ENCODE measurements at regions not wholly inside any gene's neighbourhood (a gene's known extent, or its start where the extent isn't known, plus 50 kb on each side); places are given as distances from the start of the nearest gene placed in this dataset.

DNA sequence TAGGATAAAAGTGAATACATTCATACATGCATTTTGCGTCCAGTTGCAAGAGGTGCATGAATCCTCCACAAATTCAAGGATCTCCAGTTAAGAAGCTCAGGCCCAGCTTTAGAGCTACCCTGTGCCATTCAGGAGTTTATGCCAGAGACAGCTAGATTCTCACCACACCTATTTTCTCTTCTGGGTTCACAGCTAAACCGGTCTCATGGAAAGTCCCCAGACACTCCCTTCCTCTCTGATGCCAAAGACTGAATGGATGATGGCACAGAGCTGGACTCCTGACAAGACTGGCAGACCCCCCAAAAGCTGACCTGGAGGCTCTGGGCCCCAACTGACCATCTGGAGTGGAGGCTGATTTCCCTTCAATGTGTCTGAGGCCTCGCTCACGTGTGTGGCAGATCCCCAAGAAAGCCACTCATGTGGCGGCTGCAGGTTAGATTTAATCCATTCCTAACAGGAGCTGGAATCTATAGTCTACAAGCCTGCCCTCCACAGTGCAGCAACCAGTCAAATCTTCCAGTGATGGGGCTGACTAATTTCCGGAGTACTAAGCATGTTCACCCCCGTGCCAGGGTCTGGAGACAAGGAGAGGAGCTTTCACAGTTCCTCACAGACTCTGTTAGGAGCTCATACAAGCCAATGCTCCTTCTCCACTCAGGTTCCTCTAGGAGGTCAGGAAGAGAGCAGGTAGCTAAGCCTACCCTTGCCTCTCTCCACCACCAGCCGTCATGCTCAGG lies 257.1 kb downstream of the BCL11A start:
- DNase-seq (ENCODE audit: low spot score) (no peak), FAIRE-seq (no peak)

DNA sequence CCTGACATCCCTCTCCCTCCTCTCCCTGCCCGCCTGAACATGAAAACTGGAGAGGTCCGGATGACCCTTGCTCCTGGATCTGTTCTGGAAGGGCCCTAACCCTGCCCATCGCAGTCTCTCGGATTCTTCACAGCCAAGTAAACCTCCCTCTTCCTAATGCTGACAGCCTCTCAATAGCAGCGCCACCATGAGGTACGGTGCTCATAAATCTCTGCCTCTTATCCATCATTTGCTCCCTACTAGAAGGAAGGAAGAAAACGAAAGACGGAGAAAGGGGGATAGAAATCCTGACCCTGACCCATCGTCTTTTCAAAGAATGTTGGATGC lies 257.9 kb downstream of the BCL11A start:
- no peak for FAIRE-seq
- DNase-seq (ENCODE audit: low spot score) = no peak

DNA sequence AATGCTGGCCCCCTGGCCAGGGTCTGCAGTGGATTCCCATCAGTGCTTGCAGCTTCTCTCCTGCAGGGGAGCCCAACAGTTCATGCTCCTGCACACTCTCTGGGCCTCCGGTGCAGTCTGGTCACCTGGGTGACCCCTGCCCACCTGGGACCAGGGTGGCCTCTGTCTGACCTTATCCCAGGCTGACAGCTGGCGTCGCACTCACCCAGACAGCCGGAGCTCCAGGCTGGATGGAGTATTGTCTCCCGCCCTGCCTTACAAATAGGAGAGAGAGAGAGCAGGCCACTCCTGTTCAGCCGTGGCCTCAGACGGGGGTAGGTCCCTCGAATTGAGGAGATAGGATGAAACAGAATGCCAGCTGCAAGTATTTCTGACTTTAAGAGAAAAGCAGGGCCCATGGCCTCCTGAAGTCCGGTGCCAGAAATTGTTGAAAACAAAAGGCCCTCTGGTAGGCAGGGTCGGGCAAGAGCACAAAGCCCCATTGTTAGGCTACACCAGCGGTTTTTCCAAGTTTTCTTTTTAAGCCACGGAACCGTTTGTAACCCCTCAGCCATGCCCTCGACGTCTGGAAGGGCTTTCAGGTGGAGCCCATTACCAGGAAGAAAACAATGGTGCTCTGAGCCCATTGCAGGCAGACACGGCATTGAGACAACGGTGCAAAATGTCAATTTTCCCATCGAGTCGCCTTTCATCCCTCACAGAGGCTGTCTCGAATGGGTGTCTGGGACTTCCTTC lies 258.4 kb downstream of the BCL11A start:
- no peak for DNase-seq (ENCODE audit: low spot score)
- no peak for FAIRE-seq

DNA sequence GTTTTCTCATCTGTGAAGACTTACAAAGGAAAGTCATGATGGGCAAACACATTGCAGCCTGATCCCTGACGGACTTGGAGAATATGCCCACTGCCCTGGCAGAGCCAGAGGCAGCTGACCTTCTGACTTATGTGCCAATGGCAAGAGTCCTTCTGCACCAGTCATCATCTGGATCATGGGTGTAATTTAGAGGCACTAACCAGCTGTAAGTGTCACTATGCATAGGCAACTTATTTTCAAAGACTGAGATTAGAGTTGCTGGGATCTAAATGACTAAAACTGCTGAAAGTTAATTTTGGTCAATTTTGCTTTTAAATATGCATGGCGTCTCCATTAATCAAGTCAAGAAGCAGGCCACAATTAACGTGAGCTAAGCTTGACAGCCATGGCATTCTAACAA lies 261.2 kb downstream of the BCL11A start:
- FAIRE-seq = no peak

DNA sequence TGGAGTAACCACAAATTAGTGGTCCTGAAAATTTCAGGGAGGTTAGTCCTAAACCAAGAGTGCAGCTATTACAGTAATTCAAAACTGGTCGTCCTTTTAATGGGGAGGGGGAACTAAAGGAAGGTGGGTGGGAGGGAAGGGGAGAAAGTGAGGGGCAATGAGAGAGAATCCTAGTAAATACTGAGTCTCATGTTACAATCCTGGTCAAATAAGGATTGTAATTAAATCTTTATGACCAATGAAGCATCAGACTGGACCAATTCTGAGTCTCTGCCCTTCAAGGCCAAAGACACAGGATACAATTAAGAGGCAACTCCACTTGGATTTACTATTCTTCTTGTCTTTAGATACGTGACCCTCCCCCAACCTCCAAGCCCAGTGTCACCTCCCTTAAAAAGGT lies 262.9 kb downstream of the BCL11A start:
- FAIRE-seq = no peak

More for the DNA sequence above, 261.2 kb downstream of the BCL11A start:
- DNase-seq (ENCODE audit: low spot score) = no peak

DNA sequence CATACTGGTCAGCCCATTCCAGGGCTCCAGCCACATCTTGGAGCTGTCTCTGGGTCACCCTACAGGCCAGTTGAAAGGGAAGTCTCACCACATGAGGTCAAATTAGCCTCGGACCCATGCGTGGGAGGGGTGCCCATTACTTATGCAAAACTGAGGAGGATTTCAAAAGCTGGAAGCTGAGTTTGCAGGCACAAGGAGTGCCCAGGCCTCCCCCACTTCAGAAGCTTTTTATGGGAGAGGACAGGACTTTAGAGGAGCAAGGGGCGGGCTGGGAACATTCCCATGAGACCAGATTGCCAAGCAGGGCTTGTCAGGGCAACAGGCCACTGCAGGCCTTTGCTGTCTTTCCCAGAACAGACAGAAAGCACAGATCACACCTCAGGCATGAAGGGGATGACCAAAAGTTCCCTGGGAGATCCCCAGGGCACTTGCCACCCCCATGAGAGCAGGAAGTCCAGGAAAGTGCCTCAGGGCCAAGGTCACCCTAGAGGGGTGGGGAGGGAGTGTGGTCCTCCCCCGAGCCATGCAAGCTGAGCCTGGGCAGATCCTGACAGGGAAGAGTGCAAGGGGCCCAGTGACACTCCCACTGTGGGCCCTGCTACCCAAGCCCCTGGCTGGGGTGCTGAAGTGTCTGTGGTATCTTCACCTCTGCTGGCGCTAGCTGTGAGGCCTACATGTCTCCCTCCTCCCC lies 267.7 kb downstream of the BCL11A start:
- FAIRE-seq = no peak
- no peak for DNase-seq (ENCODE audit: low spot score)

More for the DNA sequence above, 262.9 kb downstream of the BCL11A start:
- DNase-seq (ENCODE audit: low spot score) = no peak

DNA sequence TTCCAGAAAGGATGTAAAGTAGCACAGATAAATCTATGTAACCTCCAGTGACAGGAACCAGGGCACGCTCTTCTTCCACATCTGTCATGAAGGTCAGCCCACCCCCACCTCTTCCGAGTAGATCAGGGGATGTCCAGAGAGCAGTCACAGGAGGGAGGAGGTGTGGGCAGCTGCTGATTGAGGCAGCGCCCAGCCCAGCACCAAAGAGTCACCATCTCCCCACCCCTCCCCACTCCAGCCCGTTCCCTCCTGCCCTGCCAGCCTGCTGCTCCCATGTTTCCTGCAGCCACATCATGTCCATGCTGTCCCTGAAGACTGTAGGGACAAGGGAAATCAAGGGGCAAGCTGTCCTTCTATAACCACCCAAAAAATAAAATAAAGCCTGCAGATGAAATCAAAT lies 269.8 kb downstream of the BCL11A start:
- FAIRE-seq (no peak), DNase-seq (ENCODE audit: low spot score) (no peak)

DNA sequence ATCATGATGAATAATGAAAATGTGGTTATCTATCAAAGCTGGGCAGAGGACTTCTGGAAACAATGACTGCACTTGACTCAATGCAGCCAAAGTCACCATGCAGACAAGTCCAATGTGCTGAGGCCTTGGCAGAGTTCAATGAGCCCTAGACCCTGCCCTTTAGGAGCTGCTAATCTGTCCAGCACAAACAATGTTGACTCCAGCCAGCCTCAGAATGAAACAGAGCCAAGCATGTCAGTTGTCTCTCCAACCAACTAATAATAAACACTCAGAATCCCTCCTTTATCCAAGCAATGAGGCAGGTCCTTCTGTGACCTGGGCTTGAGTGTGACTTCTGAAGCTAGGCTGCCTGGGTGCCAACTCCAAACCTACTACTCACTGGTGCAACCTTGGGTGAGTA lies 270.6 kb downstream of the BCL11A start:
- FAIRE-seq (no peak), DNase-seq (ENCODE audit: low spot score) (no peak)

DNA sequence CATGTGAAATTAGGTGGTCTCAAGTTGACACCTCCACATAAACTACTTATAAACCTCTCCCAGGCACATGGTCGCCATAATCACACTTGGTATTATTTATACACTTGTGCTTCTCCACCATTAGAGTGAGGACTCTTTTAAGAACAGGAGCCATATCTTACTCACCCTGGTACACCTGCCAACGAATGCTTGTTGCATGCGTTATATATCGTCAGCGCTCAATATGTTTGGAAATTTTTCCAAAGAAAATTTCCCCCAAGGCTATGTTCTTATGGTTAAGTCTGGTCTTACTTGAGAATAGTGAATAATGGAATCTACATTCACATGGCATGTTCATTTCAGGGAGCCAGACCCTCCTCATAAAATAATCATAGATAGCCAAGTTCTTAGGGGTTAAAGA lies 271.7 kb downstream of the BCL11A start:
- DNase-seq (ENCODE audit: low spot score) (no peak), FAIRE-seq (no peak)

DNA sequence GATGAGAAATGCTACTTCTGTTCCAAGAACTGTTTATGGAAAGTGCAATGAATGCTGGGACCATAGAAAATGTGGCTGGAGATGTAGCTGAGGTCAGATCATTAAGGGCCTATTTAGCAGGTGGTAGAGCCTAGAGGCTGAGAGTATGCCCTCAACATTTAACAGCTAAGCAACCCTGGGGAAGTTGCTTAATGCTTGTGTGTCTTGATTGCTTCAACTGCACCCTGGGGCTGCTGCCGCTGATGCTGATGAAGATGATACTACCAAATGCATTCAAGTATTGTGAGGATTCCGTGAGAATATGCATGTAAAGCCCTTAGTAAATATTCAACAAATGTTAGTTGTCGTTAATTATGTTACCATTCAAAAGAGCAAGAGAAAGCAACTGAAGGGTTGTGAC lies 273.2 kb downstream of the BCL11A start:
- DNase-seq (ENCODE audit: low spot score) (no peak), FAIRE-seq (no peak)

DNA sequence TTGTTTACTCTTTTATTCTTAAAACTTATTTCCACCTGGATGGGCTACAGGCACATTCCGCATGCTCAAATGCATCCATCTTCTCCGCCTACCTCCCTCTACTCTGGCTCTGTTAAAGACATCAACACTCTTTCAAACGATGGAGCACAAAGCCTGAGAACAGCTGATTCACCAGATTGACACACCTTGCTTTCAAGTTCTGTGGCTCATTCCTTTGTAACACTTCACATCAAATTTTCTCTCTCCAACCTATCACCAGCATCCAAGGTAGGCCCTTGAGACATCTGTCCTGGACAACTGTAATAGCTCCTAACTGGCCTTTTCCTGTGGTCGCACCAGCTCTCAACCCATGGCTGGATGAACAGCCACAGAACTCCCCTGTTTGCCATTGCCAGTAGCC lies 274.5 kb downstream of the BCL11A start:
- FAIRE-seq = no peak
- no peak for DNase-seq (ENCODE audit: low spot score)

DNA sequence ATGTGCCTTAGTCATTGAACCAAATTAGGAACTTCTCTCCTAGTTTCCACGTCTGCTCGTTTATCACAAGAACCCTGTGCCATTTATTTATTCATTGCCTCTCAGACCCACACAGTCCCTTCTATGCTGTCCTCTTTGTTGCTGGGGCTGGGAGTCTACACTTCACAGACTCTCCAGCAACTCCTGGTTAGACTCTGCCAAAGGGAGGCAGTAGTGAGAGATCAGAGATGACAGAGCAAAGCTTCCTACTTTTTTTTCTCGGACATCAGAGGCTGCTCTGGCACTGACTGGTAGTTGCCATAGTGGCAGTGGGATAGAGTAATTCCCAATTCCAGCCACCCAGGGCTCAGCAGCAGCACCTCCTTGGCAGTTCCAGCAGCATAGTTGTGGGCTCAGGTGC lies 277.5 kb downstream of the BCL11A start:
- no peak for DNase-seq (ENCODE audit: low spot score)
- no peak for FAIRE-seq

DNA sequence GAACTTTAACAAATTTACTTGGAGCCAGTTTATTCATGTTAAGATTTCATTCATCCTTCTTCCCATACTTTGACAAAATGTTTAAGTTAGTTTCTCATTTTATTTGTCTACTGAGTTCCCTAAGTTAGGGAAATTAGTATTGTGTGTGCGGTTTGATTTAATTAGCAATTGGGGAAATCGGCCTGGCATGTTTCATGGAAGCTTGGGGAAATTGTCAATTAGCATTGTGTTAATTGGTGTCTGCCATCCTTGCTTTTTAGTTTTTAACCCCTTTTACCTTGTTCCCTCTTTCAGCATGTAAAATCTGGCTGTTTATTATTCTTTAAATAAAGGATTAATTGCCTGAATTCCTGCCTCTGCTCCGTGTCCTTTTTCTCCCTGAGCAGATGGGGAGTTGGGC lies 279.6 kb downstream of the BCL11A start:
- FAIRE-seq = no peak
- no peak for DNase-seq (ENCODE audit: low spot score)

DNA sequence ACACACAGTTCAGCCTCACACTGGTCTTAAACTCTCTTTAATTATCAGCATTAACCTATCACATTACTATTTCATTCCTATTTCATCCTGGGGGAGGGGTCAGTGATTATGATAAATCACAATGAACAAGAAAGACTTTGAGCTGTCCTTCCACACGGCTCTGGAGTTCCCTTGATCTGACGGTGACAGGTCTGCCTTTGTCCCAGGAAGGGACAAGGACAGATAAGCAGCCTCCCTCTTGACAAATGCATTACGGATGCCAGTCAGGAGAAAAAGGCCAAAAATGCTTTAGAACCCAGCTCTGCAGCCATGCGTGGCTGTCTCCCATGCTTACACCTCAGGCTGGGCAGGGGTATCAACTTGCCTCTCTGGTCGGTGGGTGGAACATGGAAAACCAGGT lies 281.7 kb downstream of the BCL11A start:
- DNase-seq (ENCODE audit: low spot score) = no peak
- no peak for FAIRE-seq

DNA sequence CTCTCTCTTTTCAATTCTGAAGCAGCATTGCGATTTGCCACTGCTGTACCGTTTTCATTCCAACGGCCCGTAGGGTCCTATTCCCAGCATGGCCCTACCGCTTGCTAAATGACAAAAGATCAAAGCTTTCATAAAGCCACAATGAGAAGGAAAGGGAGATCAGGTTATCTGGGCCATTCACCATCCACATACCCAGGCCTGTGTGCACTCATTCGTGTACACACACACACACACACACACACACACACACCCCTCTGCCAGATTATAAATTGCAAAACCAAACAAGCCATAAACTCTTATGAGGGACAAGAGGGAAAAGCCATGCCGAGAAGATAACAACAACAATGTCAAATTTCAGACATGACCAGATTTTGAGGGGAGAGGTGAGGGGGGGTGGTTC lies 282.3 kb downstream of the BCL11A start:
- DNase-seq (ENCODE audit: low spot score) (no peak), FAIRE-seq (no peak)

DNA sequence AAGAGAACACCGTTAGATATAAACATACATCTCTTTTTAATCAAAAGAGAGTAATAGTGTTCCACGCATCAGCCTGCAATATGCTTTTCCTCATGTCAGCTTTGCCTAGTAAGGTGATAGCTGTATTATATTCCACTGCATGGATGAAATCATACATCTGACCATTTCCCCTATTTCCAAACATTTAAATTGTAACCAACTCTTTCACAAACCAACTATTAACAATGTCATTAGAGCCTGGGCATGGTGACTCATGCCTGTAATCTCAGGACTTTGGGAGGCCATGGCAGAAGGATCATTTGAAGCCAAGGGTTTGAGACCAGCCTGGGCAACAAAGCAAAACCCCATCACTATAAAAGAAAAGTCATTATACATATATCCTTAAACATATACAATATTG lies 284.8 kb downstream of the BCL11A start:
- FAIRE-seq (no peak), DNase-seq (ENCODE audit: low spot score) (no peak)

DNA sequence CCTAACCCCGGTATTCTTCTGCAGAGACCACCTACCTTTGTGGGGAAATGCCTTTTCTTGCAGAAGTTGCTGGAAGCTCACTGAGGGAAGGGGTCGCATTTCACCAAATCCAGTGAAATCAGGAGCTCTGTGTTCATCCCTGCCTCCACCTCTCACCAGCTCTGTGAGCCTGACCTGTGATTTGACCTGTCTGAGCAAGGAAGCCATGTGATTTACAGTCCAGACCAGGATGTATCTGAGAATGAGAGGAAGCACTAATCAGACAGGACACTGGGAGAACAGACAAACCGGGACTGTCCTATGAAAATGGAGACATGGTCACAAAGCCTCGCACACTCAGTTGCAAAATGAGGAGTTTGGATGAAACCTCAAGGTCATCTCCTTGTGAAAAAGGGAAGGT lies 285.4 kb downstream of the BCL11A start:
- DNase-seq (ENCODE audit: low spot score) (no peak), FAIRE-seq (no peak)

DNA sequence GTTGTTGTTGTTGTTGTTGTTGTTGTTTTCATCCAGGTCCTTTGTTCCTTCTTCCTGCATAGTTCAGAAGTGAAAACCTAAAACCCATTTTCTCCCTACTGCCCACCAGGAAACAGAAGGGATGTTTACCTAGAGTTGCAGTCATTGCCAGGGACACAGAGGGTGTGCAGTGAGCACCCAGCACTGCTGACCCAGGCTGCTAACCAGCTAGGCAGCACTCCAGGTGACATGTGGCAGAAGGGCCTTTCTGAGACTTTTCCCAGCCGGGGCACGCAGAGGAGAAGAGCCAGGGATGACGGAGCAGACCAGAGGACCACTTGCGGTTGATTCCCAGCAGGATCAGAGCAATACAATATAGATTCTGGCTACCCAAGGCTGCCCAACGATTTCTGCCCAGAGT lies 286.3 kb downstream of the BCL11A start:
- no peak for DNase-seq (ENCODE audit: low spot score)
- no peak for FAIRE-seq

DNA sequence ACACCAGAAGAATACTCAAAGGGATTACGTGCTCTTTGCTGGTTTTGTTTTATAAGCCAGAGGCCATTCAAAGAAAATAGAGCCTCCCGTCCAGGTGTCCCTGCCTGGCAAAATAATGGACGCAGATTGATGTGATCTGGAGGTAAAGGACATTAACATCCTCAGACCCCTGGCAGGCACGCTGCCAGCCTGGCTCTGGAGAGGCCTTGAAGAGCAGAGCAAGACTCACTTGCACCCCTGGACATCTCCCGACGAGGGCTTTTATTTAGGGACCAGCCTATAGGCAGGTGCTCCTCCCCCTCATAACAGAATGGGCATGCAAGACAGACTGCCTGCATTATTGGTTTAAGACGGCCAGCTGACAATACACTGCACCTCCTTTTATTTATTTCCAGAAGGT lies 291.3 kb downstream of the BCL11A start:
- DNase-seq (ENCODE audit: low spot score) = no peak

DNA sequence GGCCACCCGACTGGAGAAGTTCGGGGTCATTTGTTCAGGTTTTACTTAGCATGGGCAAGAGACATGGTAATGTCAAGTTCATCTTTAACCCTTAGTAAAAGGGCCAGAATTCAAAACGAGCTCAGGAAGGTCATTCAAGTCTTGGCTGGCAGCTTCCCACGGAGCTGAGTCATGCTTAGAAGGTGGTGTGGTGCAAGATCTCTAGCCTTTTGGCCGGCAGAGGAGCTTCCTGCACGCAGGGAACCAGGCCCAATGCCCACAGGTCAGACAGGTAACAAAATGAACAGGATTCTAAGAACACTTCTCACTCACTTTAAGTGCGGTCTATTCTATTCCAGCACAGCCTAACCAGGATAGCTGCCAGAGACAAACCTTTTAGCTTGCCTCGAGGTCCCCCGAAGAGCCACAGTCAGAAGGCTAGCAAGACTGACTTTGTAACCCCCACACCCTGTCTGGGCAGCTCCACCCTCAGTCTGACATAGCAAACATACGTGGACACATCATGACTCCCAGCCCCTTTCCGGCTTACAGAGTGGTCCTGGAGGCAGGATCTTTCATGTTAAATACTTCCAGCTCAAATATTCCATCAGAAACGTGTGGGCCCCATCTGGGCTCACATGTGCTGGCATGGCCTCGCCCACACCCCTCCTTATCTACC lies 292.7 kb downstream of the BCL11A start:
- FAIRE-seq = no peak

More for the DNA sequence above, 291.3 kb downstream of the BCL11A start:
- no peak for FAIRE-seq

DNA sequence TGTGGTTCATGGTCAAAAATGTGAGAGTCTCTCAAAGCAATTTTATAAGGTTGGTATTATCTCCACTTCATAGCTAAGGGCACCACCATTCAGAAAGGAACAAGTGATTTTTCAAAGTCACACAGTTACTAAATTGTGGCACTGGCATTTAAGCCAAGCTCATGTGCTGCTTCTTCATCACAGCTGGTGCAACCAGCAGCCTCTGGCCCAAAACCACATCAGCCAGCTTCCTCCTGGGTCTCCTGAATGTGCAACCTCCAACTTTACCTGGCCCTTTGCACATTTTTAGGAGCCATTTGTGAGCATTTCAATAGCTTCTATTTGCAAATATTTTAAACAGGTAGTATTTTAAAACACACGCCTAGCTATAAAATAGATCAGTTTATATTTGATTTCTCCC lies 293.7 kb downstream of the BCL11A start:
- FAIRE-seq (no peak), DNase-seq (ENCODE audit: low spot score) (no peak)

More for the DNA sequence above, 292.7 kb downstream of the BCL11A start:
- DNase-seq (ENCODE audit: low spot score) = no peak

DNA sequence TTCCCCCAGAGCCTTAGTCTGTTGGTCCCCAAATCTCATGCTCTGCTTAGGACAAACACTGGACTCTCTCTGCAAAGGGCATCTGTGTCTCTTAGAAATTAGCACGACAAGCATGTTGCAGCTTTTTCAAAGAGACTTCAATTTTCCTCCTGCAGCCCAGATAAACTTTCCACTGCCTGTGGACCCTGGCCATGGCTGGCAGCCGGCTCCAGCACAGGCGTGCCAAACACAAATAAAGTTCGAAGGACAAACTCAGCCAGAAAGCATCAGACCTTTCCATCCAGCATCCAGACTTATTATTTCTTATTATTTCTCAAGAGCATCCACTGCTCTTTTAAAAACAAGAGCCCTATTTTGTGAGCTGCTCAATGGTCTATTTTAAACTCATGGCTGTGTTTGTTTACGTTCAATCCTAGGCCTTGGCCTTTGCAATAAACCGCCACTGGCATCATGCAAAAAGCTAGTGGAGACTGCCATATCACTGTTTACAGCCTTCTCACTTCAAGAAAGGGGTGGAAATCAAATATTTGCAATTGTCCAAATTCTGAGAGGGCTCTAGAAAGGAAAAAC lies 300.8 kb downstream of the BCL11A start:
- FAIRE-seq = no peak
- no peak for DNase-seq (ENCODE audit: low spot score)
